ENCODE measurements at regions not wholly inside any gene's neighbourhood (a gene's known extent, or its start where the extent isn't known, plus 50 kb on each side); places are given as distances from the start of the nearest gene placed in this dataset.

- no peak overlapping the region for H3K4me3 ChIP-seq (ENCODE audit: insufficient read depth, low read depth, low read length)
- ChIA-PET POLR2A (ENCODE audit: unreplicated experiment) (no interaction called here), CTCF (no interaction called here)
- H3K9ac ChIP-seq (ENCODE audit: low read depth, low read length) = no peak overlapping the region
- in situ Hi-C loops (cut with MboI; ENCODE audit: low sequenced_read_pairs) = no loop called here
- no peak overlapping the region for H2BK20ac ChIP-seq (ENCODE audit: low read depth, low read length)
- dilution Hi-C loops (cut with HindIII; ENCODE audit: low sequenced_read_pairs, unreplicated experiment) = no loop called here
- H3K56ac ChIP-seq (ENCODE audit: extremely low read depth, insufficient read depth, low read length) = no peak overlapping the region
- H2BK5ac ChIP-seq (ENCODE audit: low read depth, low read length, poor library complexity, severe bottlenecking) = no peak overlapping the region
- no peak overlapping the region for H3K18ac ChIP-seq (ENCODE audit: low read depth, low read length)
- H3K27me3 ChIP-seq (ENCODE audit: control insufficient read depth, insufficient read depth, low read length) = no peaks in the 10 kb centered on the region
- no peak overlapping the region for H2BK120ac ChIP-seq (ENCODE audit: low read depth, low read length)
- TF ChIP-seq ELK1 (IDR thresholded peaks at IDR 0.05; ENCODE audit: borderline replicate concordance, low read depth, low read length) (no peak), MAZ (IDR thresholded peaks at IDR 0.05; ENCODE audit: borderline replicate concordance, low read depth, low read length) (no peak), USF2 (IDR thresholded peaks at IDR 0.05; ENCODE audit: low read depth, low read length) (no peak), SMC3 (IDR thresholded peaks at IDR 0.05; ENCODE audit: low read depth, low read length) (no peak), CEBPB (IDR thresholded peaks at IDR 0.05; ENCODE audit: low read depth, low read length) (no peak), CHD1 (IDR thresholded peaks at IDR 0.05; ENCODE audit: low read depth, low read length) (no peak)
- no peak overlapping the region for H3K23ac ChIP-seq (ENCODE audit: low read depth, low read length)
- H3K14ac ChIP-seq (replicated peaks; ENCODE audit: low read depth, low read length) = no peak overlapping the region
- H2AFZ ChIP-seq (replicated peaks; ENCODE audit: low read length, poor library complexity) = no peak overlapping the region
- BruUV-seq (replicated peaks) = no TSS peak
- no peak overlapping the region for H4K8ac ChIP-seq (ENCODE audit: low read depth in 2 of 2, low read length in 2 of 2)
- no peaks in the 10 kb centered on the region for H3K9me1 ChIP-seq (ENCODE audit: insufficient read depth, low read length)
- H2BK15ac ChIP-seq (ENCODE audit: low read depth, low read length) = no peak overlapping the region
- no peak overlapping the region for H4K5ac ChIP-seq (ENCODE audit: low read depth, low read length)
- H2AK5ac ChIP-seq (ENCODE audit: low read depth, low read length) = no peak overlapping the region
- H3K79me1 ChIP-seq (ENCODE audit: low read depth in 1 of 2, low read length in 2 of 2) = no peaks in the 10 kb centered on the region
- no peak overlapping the region for H2AK9ac ChIP-seq (replicated peaks; ENCODE audit: low read depth, low read length, poor library complexity)
- ATAC-seq (ENCODE audit: low read depth) (no peak), DNase-seq (no peak)
- H3K4me1 ChIP-seq (ENCODE audit: control insufficient read depth, insufficient read depth, low read length) = no peaks in the 10 kb centered on the region
- H3K36me3 ChIP-seq (ENCODE audit: control insufficient read depth, insufficient read depth, low read length) = no peaks in the 10 kb centered on the region
- no peak overlapping the region for H3K27ac ChIP-seq (ENCODE audit: insufficient read depth, low read length)
- no peaks in the 10 kb centered on the region for H4K20me1 ChIP-seq (ENCODE audit: insufficient read depth, low read length)
- H3K4ac ChIP-seq (ENCODE audit: low read depth, low read length) = no peak overlapping the region
- H3K4me2 ChIP-seq (ENCODE audit: low read depth, low read length) = no peak overlapping the region
- H4K91ac ChIP-seq (ENCODE audit: insufficient read depth, low read depth, low read length) = no peak overlapping the region
- intact Hi-C loops (cut with micrococcal nuclease) = no loop called here
- H3K9me3 ChIP-seq (ENCODE audit: control insufficient read depth, insufficient read depth, low read length) = no peaks in the 10 kb centered on the region
Measured at GRCh38 chr11:80980227-80980626, 1539.4 kb upstream of the TENM4 start.
